ENCODE measurements at regions not wholly inside any gene's neighbourhood (a gene's known extent, or its start where the extent isn't known, plus 50 kb on each side); places are given as distances from the start of the nearest gene placed in this dataset.

DNA sequence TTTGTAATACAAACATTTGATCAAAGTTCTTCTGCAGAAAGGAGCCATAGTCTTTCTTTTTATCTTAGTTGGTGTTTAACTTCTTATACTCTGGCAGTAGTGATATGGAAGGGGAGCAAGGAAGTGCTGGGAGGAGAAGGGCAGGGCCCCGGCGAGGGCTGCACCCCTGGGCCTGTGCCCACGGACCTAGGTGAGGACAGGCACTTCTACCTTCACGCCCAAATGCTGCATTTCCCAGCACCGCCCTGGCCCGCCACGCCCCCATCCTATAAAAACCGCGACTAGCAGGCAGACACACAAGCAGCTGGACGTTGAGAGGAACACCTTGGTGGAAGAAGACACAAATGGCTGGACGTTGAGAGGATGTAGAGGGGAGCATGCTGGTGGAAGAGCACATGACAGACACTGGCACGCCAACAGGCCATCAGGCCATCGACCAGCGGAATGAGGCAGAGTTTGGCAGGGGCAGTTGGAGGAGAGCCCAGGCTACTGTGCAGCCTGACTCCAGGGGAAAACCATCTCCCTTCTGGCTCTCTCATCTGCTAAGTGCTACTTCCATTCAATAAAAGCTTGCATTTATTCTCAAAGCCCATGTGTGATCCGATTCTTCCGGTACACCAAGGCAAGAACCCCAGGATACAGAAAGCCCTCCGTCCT lies 81.5 kb upstream of the C9orf72 start:
- no peak overlapping the region for H3K27ac ChIP-seq
- ChIA-PET CTCF (no interaction called here), POLR2A (ENCODE audit: low non-redundant PET) (no interaction called here)
- TF ChIP-seq, protein P1, sequence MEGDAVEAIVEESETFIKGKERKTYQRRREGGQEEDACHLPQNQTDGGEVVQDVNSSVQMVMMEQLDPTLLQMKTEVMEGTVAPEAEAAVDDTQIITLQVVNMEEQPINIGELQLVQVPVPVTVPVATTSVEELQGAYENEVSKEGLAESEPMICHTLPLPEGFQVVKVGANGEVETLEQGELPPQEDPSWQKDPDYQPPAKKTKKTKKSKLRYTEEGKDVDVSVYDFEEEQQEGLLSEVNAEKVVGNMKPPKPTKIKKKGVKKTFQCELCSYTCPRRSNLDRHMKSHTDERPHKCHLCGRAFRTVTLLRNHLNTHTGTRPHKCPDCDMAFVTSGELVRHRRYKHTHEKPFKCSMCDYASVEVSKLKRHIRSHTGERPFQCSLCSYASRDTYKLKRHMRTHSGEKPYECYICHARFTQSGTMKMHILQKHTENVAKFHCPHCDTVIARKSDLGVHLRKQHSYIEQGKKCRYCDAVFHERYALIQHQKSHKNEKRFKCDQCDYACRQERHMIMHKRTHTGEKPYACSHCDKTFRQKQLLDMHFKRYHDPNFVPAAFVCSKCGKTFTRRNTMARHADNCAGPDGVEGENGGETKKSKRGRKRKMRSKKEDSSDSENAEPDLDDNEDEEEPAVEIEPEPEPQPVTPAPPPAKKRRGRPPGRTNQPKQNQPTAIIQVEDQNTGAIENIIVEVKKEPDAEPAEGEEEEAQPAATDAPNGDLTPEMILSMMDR (conservative IDR thresholded peaks at IDR 0.05; ENCODE audit: low read depth) = no peak
- DNase-seq (ENCODE audit: low spot score) = no peak

DNA sequence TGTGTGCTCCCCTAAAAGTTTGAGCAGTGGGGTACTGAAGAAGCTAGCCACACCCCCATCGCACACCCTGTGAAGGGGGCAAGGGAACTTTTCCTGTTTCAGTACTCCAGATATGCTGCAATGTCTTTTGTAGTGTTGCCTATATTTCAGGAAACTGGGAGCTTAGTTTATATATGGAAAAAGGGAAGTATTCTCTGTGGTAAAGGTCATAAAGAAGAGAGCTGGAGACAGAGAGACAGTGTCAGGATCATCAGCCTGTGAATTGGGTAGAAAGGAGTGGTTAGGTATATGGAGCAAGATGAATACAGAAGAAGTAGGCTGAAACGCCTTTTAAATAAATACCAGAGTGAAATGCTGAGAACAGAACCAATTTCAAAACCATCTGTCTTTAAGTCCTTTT lies 82.2 kb upstream of the C9orf72 start:
- DNase-seq (ENCODE audit: low spot score) = no peak
- ChIA-PET POLR2A (ENCODE audit: low non-redundant PET) (no interaction called here), CTCF (no interaction called here)
- no peak overlapping the region for H3K27ac ChIP-seq
- TF ChIP-seq, protein P1 (conservative IDR thresholded peaks at IDR 0.05; ENCODE audit: low read depth) = no peak

DNA sequence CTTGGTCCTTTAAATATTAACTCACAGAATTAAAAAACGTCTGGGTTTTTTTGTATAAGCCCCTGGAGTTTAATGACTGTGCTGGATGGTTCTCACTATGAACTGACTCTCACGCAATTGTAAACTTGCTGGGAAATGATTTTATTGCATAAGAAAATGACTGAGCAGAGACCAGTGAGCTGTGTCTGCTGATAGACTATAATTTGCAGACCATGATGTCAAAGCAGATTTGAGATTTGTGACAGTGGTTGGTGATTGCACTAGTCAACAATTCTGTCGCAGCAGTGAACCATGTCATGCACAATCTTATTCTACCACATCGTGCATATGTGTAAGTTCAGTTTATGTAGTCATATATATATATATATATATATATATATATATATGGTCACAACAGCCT lies 85.7 kb upstream of the C9orf72 start:
- TF ChIP-seq, protein P1 (conservative IDR thresholded peaks at IDR 0.05; ENCODE audit: low read depth) = no peak
- H3K27ac ChIP-seq = no peak overlapping the region
- CTCF ChIA-PET = interaction anchor here (0.6 kb wide), 1 partner anchor 662 kb away, joined by 3 read pairs; no protein-coding TSS in a partner anchor
- no peak for DNase-seq (ENCODE audit: low spot score)
- POLR2A ChIA-PET (ENCODE audit: low non-redundant PET) = no interaction called here

DNA sequence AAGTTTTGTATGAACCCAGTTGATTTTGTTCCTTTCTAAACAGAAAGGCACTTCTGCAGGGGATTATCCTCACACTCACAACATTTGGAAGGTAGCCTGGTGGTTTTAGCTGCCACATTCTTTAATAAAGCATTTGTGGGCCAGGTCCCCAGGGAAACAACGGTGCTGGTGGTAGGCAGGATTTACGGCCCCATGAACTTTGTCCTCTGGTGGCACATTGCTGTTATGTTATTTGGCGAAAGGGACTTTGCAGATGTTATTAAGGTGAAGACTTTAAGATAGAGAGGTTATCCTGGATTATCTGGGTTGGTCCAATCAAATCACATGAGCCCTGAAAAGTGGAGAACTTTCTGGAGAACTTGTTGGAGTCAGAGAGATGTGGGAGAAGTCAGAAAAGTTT lies 86.3 kb upstream of the C9orf72 start:
- TF ChIP-seq, protein P1 (conservative IDR thresholded peaks at IDR 0.05; ENCODE audit: low read depth) = no peak
- no peak overlapping the region for H3K27ac ChIP-seq
- CTCF ChIA-PET = no interaction called here
- no peak for DNase-seq (ENCODE audit: low spot score)
- POLR2A ChIA-PET (ENCODE audit: low non-redundant PET) = no interaction called here

DNA sequence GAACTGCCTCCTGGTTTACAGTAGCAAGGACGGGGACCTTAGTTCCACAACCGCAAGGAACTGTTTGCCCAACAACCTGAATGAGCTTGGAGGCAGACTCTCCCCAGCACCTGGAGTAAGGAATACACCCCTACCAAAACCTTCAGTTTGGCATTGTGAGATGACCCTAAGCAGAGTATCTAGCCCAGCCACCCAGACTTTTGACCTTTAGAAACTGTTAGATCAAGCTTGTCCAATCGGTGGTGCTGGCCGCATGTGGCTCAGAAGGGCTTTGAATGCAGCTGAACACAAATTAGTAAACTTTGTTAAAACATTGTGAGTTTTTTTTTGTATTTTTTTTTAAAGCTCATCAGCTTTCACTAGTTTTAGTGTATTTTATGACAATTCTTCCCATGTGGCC lies 86.9 kb upstream of the C9orf72 start:
- ChIA-PET POLR2A (ENCODE audit: low non-redundant PET) (no interaction called here), CTCF (no interaction called here)
- no peak for DNase-seq (ENCODE audit: low spot score)
- TF ChIP-seq, protein P1 (conservative IDR thresholded peaks at IDR 0.05; ENCODE audit: low read depth) = no peak
- no peak overlapping the region for H3K27ac ChIP-seq

DNA sequence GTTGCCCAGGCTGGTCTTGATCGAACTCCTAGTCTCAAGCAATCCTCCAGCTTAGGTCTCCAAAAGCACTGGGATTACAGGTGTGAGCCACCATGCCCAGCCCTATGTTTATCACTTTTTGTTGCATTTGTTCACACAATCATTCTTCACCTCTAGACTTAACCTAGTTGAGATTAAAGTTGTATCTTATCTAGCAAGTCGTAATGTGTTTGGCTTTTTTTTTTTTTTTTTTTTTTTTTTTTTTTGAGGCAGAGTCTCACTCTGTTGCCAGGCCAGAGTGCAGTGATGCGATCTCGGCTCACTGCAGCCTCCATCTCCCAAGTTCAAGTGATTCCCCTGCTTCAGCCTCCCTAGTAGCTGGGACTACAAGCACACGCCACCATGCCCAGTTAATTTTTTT lies 90.2 kb upstream of the C9orf72 start:
- DNase-seq (ENCODE audit: low spot score) = no peak
- CTCF ChIA-PET = interaction anchor here (0.5 to 1.0 kb wide), 2 partner anchors 11 to 916 kb away, joined by 3 to 6 read pairs; no protein-coding TSS in a partner anchor
- TF ChIP-seq, protein P1 (conservative IDR thresholded peaks at IDR 0.05; ENCODE audit: low read depth) = no peak
- no peak overlapping the region for H3K27ac ChIP-seq
- POLR2A ChIA-PET (ENCODE audit: low non-redundant PET) = no interaction called here

Data from RWPE1 (cell line).